Body of pancreas (tissue), 4 donors: ENCODE measurements at regions not wholly inside any gene's neighbourhood (a gene's known extent, or its start where the extent isn't known, plus 50 kb on each side); places are given as distances from the start of the nearest gene placed in this dataset.

Experiments used
- POLR2A ChIP-seq, 3 donors: fragments of 450-650 bp; IDR thresholded peaks; one replicate each; pipeline ENCODE4 v1.6.1; 2016; ENCODE audit warnings: antibody characterized with exemption in 3 of 3, mild to moderate bottlenecking in 2 of 3
- TF ChIP-seq, protein P1 (sequence below), 7 experiments: fragments of 450-650 bp in 4 of 7; fragments of 200-600 bp in 3 of 7; sonication (generic) in 3 of 7; IDR thresholded peaks; one replicate each; pipeline ENCODE4 v1.5.1; 2016 to 2019; ENCODE audit warnings: antibody characterized with exemption in 7 of 7

DNA sequence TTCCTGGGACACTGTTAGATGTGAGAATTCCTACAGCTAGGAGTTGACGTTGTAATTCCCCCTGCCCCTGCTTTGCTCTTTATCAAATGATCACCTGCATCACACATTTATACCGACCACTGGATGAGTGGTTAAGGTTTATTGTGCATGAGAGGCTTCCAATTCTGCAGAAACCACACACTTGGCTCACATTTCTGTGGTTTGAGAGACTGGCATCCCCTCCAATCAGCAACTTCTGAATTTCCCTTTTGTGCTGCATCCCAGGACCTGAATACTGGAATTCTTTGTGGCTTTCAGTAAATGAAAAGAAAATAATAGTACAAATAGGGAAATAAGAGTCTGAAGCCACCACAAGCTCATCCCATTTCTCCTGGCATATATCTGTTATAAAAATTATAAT lies 628.7 kb upstream of the PIK3C3 start:
- TF ChIP-seq, protein P1, sequence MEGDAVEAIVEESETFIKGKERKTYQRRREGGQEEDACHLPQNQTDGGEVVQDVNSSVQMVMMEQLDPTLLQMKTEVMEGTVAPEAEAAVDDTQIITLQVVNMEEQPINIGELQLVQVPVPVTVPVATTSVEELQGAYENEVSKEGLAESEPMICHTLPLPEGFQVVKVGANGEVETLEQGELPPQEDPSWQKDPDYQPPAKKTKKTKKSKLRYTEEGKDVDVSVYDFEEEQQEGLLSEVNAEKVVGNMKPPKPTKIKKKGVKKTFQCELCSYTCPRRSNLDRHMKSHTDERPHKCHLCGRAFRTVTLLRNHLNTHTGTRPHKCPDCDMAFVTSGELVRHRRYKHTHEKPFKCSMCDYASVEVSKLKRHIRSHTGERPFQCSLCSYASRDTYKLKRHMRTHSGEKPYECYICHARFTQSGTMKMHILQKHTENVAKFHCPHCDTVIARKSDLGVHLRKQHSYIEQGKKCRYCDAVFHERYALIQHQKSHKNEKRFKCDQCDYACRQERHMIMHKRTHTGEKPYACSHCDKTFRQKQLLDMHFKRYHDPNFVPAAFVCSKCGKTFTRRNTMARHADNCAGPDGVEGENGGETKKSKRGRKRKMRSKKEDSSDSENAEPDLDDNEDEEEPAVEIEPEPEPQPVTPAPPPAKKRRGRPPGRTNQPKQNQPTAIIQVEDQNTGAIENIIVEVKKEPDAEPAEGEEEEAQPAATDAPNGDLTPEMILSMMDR (IDR thresholded peaks at IDR 0.05), result no peak
- TF ChIP-seq POLR2A (IDR thresholded peaks at IDR 0.05), result no peak
